ENCODE measurements at regions not wholly inside any gene's neighbourhood (a gene's known extent, or its start where the extent isn't known, plus 50 kb on each side); places are given as distances from the start of the nearest gene placed in this dataset.

DNA sequence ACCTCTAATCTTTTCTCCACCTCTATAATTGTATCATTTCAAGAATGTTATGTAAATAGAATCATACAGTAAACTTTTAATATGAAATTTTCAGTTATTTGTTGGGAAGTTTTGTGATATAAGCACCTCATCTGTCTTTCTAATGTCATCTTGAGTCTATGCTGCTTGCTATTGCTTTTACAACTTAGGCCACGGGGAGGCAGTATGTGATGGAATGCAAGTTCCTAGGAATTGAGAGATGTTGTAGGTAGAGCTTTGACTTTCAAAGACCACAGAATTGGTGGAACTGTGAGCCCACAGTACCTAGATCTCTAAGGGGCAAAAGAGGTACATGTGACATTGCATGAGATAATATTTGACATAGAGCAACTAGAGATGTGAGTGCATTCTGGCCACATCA, 328.3 kb downstream of the MFSD1 start:
- BruUV-seq (replicated peaks): no TSS peak
- peaks cover 4% of the 10 kb centered on the region for H3K27me3 Mint-ChIP-seq (ENCODE audit: insufficient read depth, unreplicated experiment)
- TF ChIP-seq, protein P1, sequence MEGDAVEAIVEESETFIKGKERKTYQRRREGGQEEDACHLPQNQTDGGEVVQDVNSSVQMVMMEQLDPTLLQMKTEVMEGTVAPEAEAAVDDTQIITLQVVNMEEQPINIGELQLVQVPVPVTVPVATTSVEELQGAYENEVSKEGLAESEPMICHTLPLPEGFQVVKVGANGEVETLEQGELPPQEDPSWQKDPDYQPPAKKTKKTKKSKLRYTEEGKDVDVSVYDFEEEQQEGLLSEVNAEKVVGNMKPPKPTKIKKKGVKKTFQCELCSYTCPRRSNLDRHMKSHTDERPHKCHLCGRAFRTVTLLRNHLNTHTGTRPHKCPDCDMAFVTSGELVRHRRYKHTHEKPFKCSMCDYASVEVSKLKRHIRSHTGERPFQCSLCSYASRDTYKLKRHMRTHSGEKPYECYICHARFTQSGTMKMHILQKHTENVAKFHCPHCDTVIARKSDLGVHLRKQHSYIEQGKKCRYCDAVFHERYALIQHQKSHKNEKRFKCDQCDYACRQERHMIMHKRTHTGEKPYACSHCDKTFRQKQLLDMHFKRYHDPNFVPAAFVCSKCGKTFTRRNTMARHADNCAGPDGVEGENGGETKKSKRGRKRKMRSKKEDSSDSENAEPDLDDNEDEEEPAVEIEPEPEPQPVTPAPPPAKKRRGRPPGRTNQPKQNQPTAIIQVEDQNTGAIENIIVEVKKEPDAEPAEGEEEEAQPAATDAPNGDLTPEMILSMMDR (IDR thresholded peaks at IDR 0.05; ENCODE audit: insufficient read depth in 1 of 2, low read depth in 1 of 2, low read length in 1 of 2, severe bottlenecking in 1 of 2, unreplicated experiment in 1 of 2): peak; percentile 25 to 30
- no peaks in the 10 kb centered on the region for H3K36me3 Mint-ChIP-seq (ENCODE audit: insufficient read depth, unreplicated experiment)
- no peaks in the 10 kb centered on the region for H3K9me3 Mint-ChIP-seq (ENCODE audit: unreplicated experiment)
- no peak overlapping the region for H3K27ac Mint-ChIP-seq (ENCODE audit: unreplicated experiment)
- H3K4me3 Mint-ChIP-seq (ENCODE audit: unreplicated experiment): no peak overlapping the region
- Histone ChIP-seq H3K4me3 (ENCODE audit: low read depth, low read length) (no peak overlapping the region), H3K36me3 (ENCODE audit: control insufficient read depth, insufficient read depth, low read length) (no peaks in the 10 kb centered on the region), H3K27me3 (replicated peaks; ENCODE audit: control insufficient read depth, insufficient read depth, low read length) (no peaks in the 10 kb centered on the region), H3K4me1 (no peaks in the 10 kb centered on the region), H3K9me3 (no peaks in the 10 kb centered on the region)
- intact Hi-C loops (cut with micrococcal nuclease; ENCODE audit: unreplicated experiment): loop anchor here (2.0 to 10.0 kb wide), 2 partner anchors 131 to 285 kb away; no protein-coding TSS in a partner anchor
- DNase-seq: peak in 1 of 2 experiments; percentile 5
- ChIA-PET POLR2A (no interaction called here), CTCF (interaction anchor here (1.5 kb wide), 1 partner anchor 130 kb away, joined by 4 read pairs; no protein-coding TSS in a partner anchor)
- H3K4me1 Mint-ChIP-seq (ENCODE audit: low read depth, unreplicated experiment): no peaks in the 10 kb centered on the region

DNA sequence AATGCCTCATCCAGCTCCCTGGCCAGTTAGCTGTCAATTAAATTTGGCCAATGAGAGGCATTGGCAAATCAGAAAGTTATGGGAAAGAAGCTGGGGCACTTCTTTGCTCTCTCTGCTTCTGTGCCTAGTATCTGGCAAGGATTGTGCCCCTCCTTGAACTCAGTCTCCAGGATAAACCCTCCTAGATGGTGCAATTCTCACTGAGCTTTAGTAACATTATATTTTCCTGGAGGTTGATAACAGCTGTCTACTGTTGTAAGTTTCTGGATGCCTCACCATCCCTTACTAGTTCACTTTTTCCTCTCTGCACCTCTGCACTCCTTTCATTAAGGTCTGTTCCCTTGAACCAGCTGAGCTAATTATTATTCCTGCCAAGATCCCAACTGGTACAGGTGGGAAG, 329.5 kb downstream of the MFSD1 start:
- ChIA-PET CTCF (no interaction called here), POLR2A (no interaction called here)
- intact Hi-C loops (cut with micrococcal nuclease; ENCODE audit: unreplicated experiment): loop anchor here (2.0 to 10.0 kb wide), 2 partner anchors 129 to 287 kb away; no protein-coding TSS in a partner anchor
- H3K36me3 ChIP-seq (ENCODE audit: control insufficient read depth, insufficient read depth, low read length): no peaks in the 10 kb centered on the region
- Mint-ChIP-seq H3K9me3 (ENCODE audit: unreplicated experiment) (no peaks in the 10 kb centered on the region), H3K4me3 (ENCODE audit: unreplicated experiment) (no peak overlapping the region), H3K36me3 (ENCODE audit: insufficient read depth, unreplicated experiment) (no peaks in the 10 kb centered on the region), H3K4me1 (ENCODE audit: low read depth, unreplicated experiment) (no peaks in the 10 kb centered on the region), H3K27me3 (ENCODE audit: insufficient read depth, unreplicated experiment) (peaks cover 4% of the 10 kb centered on the region), H3K27ac (ENCODE audit: unreplicated experiment) (no peak overlapping the region)
- H3K4me3 ChIP-seq (ENCODE audit: low read depth, low read length): no peak overlapping the region
- TF ChIP-seq, protein P1 (IDR thresholded peaks at IDR 0.05; ENCODE audit: insufficient read depth in 1 of 2, low read depth in 1 of 2, low read length in 1 of 2, severe bottlenecking in 1 of 2, unreplicated experiment in 1 of 2): no peak
- no peaks in the 10 kb centered on the region for H3K27me3 ChIP-seq (replicated peaks; ENCODE audit: control insufficient read depth, insufficient read depth, low read length)
- no peaks in the 10 kb centered on the region for H3K9me3 ChIP-seq
- BruUV-seq (replicated peaks): no TSS peak
- DNase-seq: no peak
- no peaks in the 10 kb centered on the region for H3K4me1 ChIP-seq

DNA sequence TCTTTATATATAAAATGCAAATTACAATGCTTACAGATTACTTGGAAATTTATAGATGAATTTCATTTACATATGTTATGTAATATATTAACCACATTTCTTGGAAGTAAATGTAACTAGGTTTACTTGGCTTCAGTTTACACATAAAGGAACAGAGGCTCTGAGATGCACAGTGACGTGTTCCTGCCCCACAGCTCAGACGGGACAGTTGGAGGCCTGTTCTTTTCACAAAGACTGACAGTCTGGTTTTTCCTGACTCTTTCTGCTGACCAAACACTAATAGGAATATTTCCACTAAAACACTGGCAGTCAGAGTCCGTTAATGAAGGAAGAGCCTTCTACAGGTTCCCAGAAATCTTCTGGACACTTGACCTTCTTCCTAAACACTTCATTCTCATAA, 336.1 kb downstream of the MFSD1 start:
- no peaks in the 10 kb centered on the region for H3K36me3 Mint-ChIP-seq (ENCODE audit: insufficient read depth, unreplicated experiment)

More for the DNA sequence above, 336.1 kb downstream of the MFSD1 start:
- ChIA-PET POLR2A (no interaction called here), CTCF (no interaction called here)
- intact Hi-C loops (cut with micrococcal nuclease; ENCODE audit: unreplicated experiment): loop anchor here (10.0 kb wide), 1 partner anchor 293 kb away; no protein-coding TSS in a partner anchor
- H3K4me1 Mint-ChIP-seq (ENCODE audit: low read depth, unreplicated experiment): no peaks in the 10 kb centered on the region
- no peaks in the 10 kb centered on the region for H3K36me3 ChIP-seq (ENCODE audit: control insufficient read depth, insufficient read depth, low read length)
- H3K27me3 ChIP-seq (replicated peaks; ENCODE audit: control insufficient read depth, insufficient read depth, low read length): no peaks in the 10 kb centered on the region
- no peaks in the 10 kb centered on the region for H3K9me3 ChIP-seq
- H3K4me1 ChIP-seq: no peaks in the 10 kb centered on the region
- H3K4me3 Mint-ChIP-seq (ENCODE audit: unreplicated experiment): no peak overlapping the region
- H3K9me3 Mint-ChIP-seq (ENCODE audit: unreplicated experiment): no peaks in the 10 kb centered on the region
- no peak overlapping the region for H3K4me3 ChIP-seq (ENCODE audit: low read depth, low read length)
- BruUV-seq (replicated peaks): no TSS peak
- TF ChIP-seq, protein P1 (IDR thresholded peaks at IDR 0.05; ENCODE audit: insufficient read depth in 1 of 2, low read depth in 1 of 2, low read length in 1 of 2, severe bottlenecking in 1 of 2, unreplicated experiment in 1 of 2): no peak
- H3K27me3 Mint-ChIP-seq (ENCODE audit: insufficient read depth, unreplicated experiment): peaks cover 3% of the 10 kb centered on the region
- DNase-seq: no peak
- no peak overlapping the region for H3K27ac Mint-ChIP-seq (ENCODE audit: unreplicated experiment)
